ENCODE measurements at regions not wholly inside any gene's neighbourhood (a gene's known extent, or its start where the extent isn't known, plus 50 kb on each side); places are given as distances from the start of the nearest gene placed in this dataset.

- DNase-seq (ENCODE audit: low read depth, low spot score) = no peak
- BruUV-seq (replicated peaks) = no TSS peak
- Histone ChIP-seq H3K4me1 (ENCODE audit: control insufficient read depth in 1 of 2, insufficient read depth in 2 of 2, low read length in 2 of 2) (peaks cover 11 to 17% of the 10 kb centered on the region in 2 experiments), H3K9me2 (ENCODE audit: insufficient read depth) (no peaks in the 10 kb centered on the region), H3K36me3 (ENCODE audit: control insufficient read depth in 1 of 2, insufficient read depth in 2 of 2, low read length in 2 of 2) (no peaks in the 10 kb centered on the region), H4K20me1 (ENCODE audit: insufficient read depth) (no peaks in the 10 kb centered on the region), H3K4me2 (ENCODE audit: low read length) (no peak overlapping the region), H3K9ac (ENCODE audit: low read length) (no peak overlapping the region), H3K27me3 (ENCODE audit: insufficient read depth, low read length) (peaks cover 14% of the 10 kb centered on the region; the same call in 1 of the 2 replicates), H3K4me3 (replicated peaks in 1 of 2; ENCODE audit: low read depth in 1 of 2, low read length in 2 of 2) (no peak overlapping the region), H2AFZ (ENCODE audit: low read depth, low read length, poor library complexity, severe bottlenecking) (no peak overlapping the region), H3K9me3 (ENCODE audit: control insufficient read depth in 1 of 2, insufficient read depth in 1 of 2, low read depth in 1 of 2, low read length in 2 of 2) (no peaks in the 10 kb centered on the region), H3K27ac (ENCODE audit: low read depth, low read length) (no peak overlapping the region), H3K79me2 (ENCODE audit: insufficient read depth, low read length) (no peaks in the 10 kb centered on the region)
- intact Hi-C loops (cut with micrococcal nuclease) = no loop called here
- RAD21 ChIA-PET (ENCODE audit: low non-redundant PET in 1 of 2, low total read pairs in 2 of 2, uncharacterized antibody in 2 of 2, unreplicated experiment in 2 of 2) = no interaction called here
- ATAC-seq = no peak
- POLR2A ChIA-PET = no interaction called here
- CTCF ChIA-PET = no interaction called here
- TF ChIP-seq MAX (IDR thresholded peaks at IDR 0.05) = no peak
- TF ChIP-seq ZBTB33 (IDR thresholded peaks at IDR 0.05; ENCODE audit: extremely low read depth, insufficient replicate concordance, low read length) = no peak
- no peak for TF ChIP-seq SIN3A (IDR thresholded peaks at IDR 0.05; ENCODE audit: low read depth)
- no peak for TF ChIP-seq ZFX (IDR thresholded peaks at IDR 0.05)
- no peak for TF ChIP-seq ELF1 (IDR thresholded peaks at IDR 0.05; ENCODE audit: borderline replicate concordance, low read depth)
- TF ChIP-seq JUND (IDR thresholded peaks at IDR 0.05) = no peak
- no peak for TF ChIP-seq CEBPB (IDR thresholded peaks at IDR 0.05; ENCODE audit: low read depth)
- no peak for TF ChIP-seq POLR2A (IDR thresholded peaks at IDR 0.05; ENCODE audit: borderline replicate concordance, extremely low read depth, insufficient read depth, insufficient read length)
- TF ChIP-seq CBX3 (IDR thresholded peaks at IDR 0.05; ENCODE audit: low read depth) = no peak
- no peak for TF ChIP-seq SRF (IDR thresholded peaks at IDR 0.05; ENCODE audit: low read depth)
- TF ChIP-seq EGR1 (IDR thresholded peaks at IDR 0.05; ENCODE audit: low read depth) = no peak
- no peak for TF ChIP-seq CTCF (IDR thresholded peaks at IDR 0.05 in 2 of 3, conservative IDR thresholded peaks at IDR 0.05 in 1 of 3; ENCODE audit: borderline replicate concordance in 1 of 3, insufficient read depth in 1 of 3, low read depth in 2 of 3, low read length in 2 of 3)
- TF ChIP-seq ATF3 (IDR thresholded peaks at IDR 0.05) = no peak
- no peak for TF ChIP-seq EZH2phosphoT487 (IDR thresholded peaks at IDR 0.05; ENCODE audit: borderline replicate concordance)
- TF ChIP-seq SP1 (IDR thresholded peaks at IDR 0.05; ENCODE audit: low read depth) = no peak
Observed at GRCh38 chr14:95465358-95465757, 51.1 kb downstream of the SYNE3 start.

Measured in HCT116 (cell line).